HG02759 (cell line): ENCODE measurements at regions not wholly inside any gene's neighbourhood (a gene's known extent, or its start where the extent isn't known, plus 50 kb on each side); places are given as distances from the start of the nearest gene placed in this dataset.
"Not testable (repeated sequence)": the region's sequence is repeated elsewhere in the genome, so short reads cannot be mapped to it uniquely, and the experiment has no call there.

Experiments used
- ATAC-seq: cut with Tn5 transposase; IDR thresholded peaks from one replicate; pipeline ENCODE4 v1.9.1; 2021; ENCODE audit warnings: mild to moderate bottlenecking, moderate library complexity; ENCODE audit not compliant: unreplicated experiment

DNA sequence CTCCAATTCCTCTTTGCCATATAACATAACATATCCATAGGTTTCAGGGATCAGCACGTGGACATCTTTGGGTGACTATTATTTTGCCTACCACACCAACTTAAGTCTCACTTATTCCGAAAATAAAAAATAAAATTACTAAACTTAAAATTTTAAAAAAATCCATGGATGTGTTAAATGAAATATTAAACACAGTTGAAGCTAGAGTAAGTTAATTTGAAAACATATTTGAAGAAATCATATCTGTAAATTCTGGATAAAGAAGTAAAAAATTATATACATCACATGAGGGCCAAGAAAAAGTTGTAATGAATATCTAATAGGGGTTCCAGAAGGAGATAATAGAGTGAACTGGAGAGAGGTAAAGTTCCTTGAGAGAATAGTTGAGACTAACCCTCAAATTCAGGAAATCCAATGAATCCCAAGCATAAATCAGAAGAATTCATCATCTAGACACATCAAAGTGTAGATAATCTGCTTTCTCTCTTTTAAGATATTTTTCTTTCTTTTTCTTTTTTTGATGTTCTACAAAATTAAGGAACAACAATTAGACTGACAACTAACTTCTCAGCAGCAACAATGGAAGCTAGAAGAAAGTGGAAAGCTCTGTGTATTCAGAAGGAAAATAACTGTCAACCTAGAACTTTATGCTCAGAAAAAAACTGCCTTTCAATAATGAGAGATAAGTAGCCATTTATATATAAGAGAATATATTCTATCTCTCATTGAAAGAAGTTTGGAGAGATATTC, 147.4 kb downstream of the ABHD5 start:
- ATAC-seq = no peak

DNA sequence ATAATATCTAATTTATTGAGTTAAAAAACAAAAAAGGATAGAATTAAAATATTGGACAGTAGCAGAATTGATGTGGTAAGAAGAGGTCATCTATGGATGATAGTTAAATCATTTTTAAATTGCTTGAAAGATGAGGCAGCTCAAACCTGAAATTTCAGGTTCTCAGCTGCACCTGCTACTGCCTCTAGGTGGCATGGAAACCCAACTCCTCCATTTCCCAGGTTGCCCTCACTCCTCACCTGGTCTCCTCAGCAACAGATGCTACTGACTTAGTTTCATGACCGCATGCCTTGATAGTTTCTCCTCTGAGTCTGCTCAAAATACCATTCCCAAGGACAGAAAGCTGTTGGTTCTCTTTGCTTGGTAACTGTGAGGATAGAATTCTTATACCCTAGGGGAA, 148.1 kb downstream of the ABHD5 start:
- ATAC-seq = no peak

DNA sequence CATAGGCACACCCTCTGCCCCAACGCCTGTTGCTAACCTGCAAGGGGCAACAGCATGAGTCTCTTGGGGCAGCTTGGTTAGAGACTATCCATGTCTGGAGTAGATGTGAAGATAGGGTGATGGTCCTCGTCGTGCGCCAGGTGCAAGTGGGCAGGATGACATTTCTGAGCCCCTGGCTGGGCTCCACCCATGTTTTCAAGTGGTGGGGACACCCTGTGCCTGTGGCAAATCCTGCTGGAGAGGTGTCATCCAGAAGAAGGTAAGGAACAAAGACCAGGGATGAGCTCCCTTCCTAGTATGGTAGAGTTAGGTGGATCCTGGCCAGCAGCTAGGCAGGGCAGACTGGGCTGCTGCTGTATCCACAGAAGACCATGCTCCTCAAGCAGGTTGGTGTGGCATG, 152.6 kb downstream of the ABHD5 start:
- no peak for ATAC-seq

DNA sequence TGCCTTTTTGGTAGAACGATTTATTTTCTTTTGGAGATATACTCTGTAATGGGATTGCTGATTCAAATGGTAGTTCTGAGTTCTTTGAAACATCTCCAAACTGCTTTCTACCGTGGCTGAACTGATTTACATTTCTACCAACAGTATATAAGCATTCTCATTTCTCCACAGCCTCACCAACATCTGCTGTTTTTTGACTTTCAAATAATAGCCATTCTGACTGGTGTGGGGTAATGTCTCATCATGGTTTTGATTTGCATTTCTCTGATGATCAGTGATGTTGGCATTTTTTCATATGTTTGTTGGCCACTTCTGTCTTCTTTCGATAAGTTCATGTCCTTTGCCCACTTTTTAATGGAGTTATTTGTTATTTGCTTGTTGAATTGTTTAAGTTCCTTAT, 154.0 kb downstream of the ABHD5 start:
- ATAC-seq = no peak

- not testable (repeated sequence) for ATAC-seq
Observed at GRCh38 chr3:43845553-43845952, 154.8 kb downstream of the ABHD5 start.

DNA sequence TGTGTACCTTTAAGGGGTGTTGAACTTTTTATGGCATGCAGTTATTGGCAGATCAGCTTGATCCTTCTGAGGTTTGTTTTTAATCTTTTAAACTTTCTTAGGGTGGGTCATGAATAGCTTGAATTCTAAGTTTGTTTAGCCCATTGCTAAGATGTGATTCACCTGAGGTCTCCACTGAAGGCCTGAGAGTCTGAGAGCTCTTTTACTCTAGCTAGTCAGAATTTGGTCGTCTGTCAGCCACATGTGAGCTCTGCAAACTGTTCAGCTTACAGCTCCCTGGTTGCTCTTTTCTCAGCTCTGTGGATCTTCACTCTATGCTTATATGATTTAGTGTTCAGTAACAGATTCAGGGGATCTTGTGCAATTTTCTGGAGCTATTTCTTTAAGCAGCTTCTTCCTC, 161.3 kb downstream of the ABHD5 start:
- no peak for ATAC-seq

- ATAC-seq = no peak
Observed at GRCh38 chr3:43854283-43854682, 163.5 kb downstream of the ABHD5 start.

GRCh38 chr3:43854916-43855315, 164.2 kb downstream of the ABHD5 start:
- ATAC-seq = no peak

DNA sequence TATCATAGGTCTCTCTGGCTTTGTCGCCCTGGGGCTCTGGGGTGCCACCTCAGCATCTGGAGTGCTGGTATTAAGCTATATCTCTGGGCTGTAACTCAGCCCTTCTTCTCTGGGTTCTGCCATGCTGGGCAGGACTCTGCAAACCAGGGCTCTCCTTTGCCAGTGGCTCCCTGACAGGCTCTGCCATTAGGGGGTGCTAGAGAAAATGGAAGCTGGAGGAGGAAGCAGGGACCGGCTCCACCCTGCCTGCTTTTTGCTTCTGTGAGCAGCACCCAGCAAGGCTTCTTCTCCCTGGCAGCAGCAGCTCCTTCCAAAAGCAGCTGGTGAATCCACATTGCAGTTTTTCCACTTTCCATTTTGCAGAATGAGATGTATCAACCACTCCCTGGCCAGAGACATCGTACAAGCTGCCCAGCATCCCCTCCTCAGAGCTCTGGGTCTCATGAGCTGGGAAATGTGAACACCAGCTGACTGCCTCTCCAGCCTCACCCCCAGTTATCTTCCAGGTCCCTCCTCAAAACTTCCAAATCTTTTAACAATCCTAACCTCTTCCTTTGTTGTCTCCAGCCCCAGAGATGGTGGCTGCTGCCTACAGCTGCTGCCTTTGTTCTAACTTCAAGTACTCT, 165.0 kb downstream of the ABHD5 start:
- ATAC-seq = peak; percentile 61

GRCh38 chr3:43856351-43856750, 165.6 kb downstream of the ABHD5 start:
- no peak for ATAC-seq

DNA sequence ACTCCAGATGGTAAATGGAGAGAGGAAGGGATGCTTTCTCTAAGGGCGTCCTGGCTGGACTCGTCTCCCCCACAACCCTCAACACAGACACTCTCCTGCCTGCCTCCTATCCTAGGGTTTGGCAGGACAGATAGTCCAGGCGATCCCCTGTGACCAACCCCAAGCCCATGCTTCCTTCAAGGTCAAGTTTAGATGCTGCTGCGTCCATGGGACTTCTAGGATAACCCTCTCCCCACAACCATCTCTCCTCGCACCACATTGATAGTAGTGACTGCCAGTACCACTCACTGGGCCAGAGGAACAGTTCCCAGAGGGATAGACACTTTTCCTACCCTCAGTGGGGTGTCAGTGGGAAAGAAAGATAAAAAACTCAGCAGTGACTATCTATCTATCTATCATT, 166.0 kb downstream of the ABHD5 start:
- no peak for ATAC-seq

- ATAC-seq = no peak
Observed at GRCh38 chr3:43857361-43858293, 166.9 kb downstream of the ABHD5 start.

DNA sequence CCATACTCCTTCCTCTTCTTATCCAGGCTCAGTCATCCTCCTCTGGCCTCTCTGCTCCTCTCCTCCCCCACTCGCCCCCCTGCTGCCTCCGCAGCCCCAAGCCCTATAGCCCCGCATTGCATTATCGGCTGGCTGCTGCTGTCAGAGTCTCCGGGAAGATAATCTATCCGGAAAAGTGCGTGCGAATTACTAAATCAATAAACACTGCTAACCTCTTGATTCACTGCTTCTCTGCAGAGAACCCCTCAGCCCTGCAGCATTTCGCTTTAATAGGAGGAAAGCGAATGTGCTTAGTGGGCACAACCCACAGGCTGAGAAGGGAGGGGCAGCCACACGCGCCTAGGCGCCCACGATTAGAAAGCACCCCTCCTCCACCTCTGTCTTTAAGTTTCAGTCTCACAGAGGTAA, 167.6 kb downstream of the ABHD5 start:
- ATAC-seq = no peak

- no peak for ATAC-seq
Observed at GRCh38 chr3:43859766-43860165, 169.0 kb downstream of the ABHD5 start.

DNA sequence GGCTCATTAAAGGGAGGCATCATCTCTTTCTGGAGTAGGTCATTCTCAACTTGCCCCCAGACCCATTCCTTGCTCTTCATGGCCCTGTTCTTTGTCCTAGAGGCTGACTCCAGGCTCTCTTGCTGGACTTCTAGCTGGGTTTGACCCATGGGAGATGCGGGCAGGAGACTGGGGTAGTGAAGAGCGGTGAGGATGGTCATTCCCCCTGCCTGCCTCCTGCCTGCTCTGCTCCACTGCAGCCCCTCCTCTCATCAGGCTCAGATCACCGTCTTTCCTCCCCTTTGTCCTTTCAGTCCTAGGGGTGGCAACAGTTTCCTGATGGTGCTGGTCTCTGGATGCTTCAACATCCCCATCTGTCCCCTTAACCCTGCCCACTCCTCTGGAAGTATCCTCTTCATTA, 170.9 kb downstream of the ABHD5 start:
- no peak for ATAC-seq

- ATAC-seq = no peak
Observed at GRCh38 chr3:43862470-43862869, 171.7 kb downstream of the ABHD5 start.

DNA sequence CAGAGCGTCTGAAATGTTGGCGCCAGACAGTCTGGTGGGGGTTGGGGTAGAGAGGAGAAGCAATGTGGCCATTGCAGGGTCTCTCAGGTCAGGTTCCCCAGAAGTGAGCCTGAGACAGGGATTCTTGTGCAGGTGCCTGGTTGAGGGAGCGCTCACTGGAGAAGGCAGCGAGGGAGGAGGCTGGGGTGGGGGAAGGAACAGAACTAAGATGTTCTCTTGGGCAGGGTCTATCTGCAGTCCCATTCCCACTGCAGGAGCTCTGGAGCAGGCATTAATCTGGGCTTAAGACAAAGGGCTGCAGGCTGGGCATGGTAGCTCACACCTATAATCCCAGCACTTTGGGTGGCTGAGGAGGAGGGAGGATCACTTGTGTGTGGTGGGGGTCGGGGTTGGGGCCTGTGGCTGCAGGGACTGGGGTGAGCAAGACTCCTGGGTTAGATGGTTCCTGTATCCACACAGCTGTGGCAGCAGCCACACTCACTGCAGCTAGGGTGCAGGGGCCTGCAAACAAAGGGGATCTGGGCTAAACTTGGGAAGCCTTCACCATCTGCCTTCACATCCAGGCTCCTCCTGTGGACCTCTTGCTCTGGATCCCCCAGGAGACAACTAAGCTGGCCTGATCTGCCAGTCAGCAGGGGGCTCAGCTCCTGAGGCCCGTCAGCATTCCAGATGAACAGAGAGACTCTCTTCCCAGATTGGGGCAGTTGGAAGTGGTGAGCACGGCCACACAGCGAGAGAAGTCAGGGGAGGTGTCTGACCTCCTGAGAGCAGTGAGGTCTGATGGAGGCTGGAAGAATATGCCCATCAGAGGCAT, 172.5 kb downstream of the ABHD5 start:
- ATAC-seq = no peak

DNA sequence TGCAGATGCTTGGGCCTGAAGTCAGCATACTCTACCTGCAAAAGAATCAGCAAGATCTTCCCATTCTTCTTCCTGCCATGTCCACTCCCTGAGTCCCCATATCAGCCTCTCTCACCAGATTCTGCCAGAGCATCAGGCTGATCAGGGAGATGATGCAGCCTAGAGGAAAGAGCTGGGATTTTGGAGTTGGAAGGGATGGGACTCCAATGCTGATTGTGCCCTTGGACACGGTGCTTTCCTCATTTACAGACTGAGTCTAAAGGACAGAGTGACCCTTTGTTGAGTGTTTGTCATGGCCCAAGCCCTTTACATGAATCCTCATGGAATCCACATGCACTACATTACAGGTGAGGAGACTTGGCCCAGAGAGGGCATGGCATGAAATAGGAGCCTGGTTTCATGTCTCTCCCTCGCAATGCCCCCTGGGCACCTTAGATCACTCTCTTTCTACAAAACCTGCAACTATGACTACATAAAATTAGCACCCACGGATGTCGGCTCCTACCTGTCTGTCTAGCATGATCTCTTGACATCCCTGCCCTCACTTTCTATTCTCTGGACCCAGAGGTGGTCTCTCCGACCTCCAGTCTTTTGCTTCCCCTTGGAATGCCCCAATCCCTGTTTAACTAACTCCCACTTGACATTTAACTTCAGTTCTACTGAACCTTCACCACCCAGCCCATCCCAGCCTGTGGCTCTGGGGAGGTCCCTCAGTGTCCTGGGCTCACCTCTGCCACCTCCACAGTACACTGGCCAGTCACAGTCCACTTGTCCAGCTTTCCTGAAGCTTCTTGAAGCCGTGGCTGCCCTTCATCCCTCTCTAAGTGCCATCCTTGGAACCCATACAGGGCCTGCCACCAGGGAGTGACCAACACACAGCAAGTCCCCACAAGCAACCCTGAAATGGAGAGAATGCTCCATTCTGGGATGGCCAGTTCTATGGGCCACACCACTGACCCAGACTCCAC, 173.5 kb downstream of the ABHD5 start:
- no peak for ATAC-seq

DNA sequence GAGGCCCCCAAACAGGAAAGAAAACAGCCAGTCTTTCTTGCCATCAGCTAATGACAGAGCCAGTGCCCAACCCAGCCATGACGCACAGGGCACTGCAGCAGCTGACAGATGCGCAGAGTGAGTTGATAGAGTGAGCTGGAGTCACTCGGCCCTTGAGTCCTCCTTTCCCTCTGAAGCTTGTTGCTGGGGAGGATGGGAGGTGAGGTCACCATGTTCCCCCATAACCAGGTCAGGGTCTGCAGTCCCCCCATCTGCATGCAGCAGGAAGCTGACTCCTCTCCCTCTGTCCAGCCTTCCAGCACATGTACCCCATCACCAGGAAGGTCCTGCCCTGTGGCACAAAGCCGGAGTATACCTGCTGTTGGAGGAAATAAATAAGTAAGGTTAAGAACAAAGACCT, 174.6 kb downstream of the ABHD5 start:
- ATAC-seq = no peak
